Spleen (tissue), 7 donors: ENCODE measurements at regions not wholly inside any gene's neighbourhood (a gene's known extent, or its start where the extent isn't known, plus 50 kb on each side); places are given as distances from the start of the nearest gene placed in this dataset.

Experiments used
- CTCF ChIP-seq, 11 experiments: fragments of 200-600 bp in 7 of 11; fragments of 450-650 bp in 4 of 11; sonication (generic) in 4 of 11; IDR thresholded peaks in 8 of 11; conservative IDR thresholded peaks in 3 of 11; 1 replicate in 7 of 11; 2 replicates in 4 of 11; pipeline versions ENCODE4 v1.4.0 to v1.8.0; 2016 to 2021; ENCODE audit warnings: antibody characterized with exemption in 11 of 11, inconsistent platforms in 4 of 11, mild to moderate bottlenecking in 1 of 11
- POLR2A ChIP-seq, 3 donors: fragments of 450-650 bp; IDR thresholded peaks; one replicate each; pipeline ENCODE4 v1.5.1; 2017; ENCODE audit warnings: antibody characterized with exemption in 3 of 3, mild to moderate bottlenecking in 1 of 3
- donor health status: DM: no; HTN: no; CAD: no; lungs with moderate emphysema.
- donor health status: DM: no; HTN: no; CAD: no.
- donor health status: DM: no; HTN: no; CAD: no.

- TF ChIP-seq CTCF (IDR thresholded peaks at IDR 0.05 in 8 of 11, conservative IDR thresholded peaks at IDR 0.05 in 3 of 11) (no peak), POLR2A (IDR thresholded peaks at IDR 0.05) (no peak)
These were observed 181.9 kb upstream of the ZNF469 start for GRCh38 chr16:88200896-88201185.
